Tibial nerve (tissue), 4 donors: ENCODE measurements at regions not wholly inside any gene's neighbourhood (a gene's known extent, or its start where the extent isn't known, plus 50 kb on each side); places are given as distances from the start of the nearest gene placed in this dataset.

Experiments
- DNase-seq, 2 donors: peaks; one replicate each; pipeline ENCODE4 v3.0.0-alpha.2; 2019; ENCODE audit warnings: low spot score in 2 of 2
- H3K27ac ChIP-seq, 4 donors: fragments of 200-600 bp; sonication (generic) in 3 of 4; one replicate each; pipeline ENCODE4 v1.5.1; 2017 to 2019; ENCODE audit warnings: mild to moderate bottlenecking in 1 of 4
- H3K27me3 ChIP-seq, 2 donors: fragments of 200-600 bp; sonication (generic) in 1 of 2; one replicate each; pipeline versions ENCODE4 v1.5.1 to v1.6.0; 2017 to 2019
- H3K36me3 ChIP-seq, 3 donors: fragments of 200-600 bp; sonication (generic); one replicate each; pipeline ENCODE4 v1.5.1; 2018 to 2019
- H3K4me1 ChIP-seq, 4 donors: fragments of 200-600 bp; sonication (generic) in 3 of 4; one replicate each; pipeline ENCODE4 v1.5.1; 2017 to 2019
- H3K4me3 ChIP-seq, 4 donors: fragments of 200-600 bp; sonication (generic) in 3 of 4; one replicate each; pipeline ENCODE4 v1.5.1; 2017 to 2019; ENCODE audit warnings: mild to moderate bottlenecking in 1 of 4, moderate library complexity in 1 of 4
- H3K9me3 ChIP-seq, 4 donors: fragments of 200-600 bp; sonication (generic) in 3 of 4; one replicate each; pipeline ENCODE4 v1.5.1; 2017 to 2019
- CTCF ChIP-seq, 5 experiments: fragments of 200-600 bp in 3 of 5; fragments of 450-650 bp in 2 of 5; sonication (generic) in 3 of 5; IDR thresholded peaks; one replicate each; pipeline ENCODE4 v1.5.1; 2016 to 2019; ENCODE audit warnings: antibody characterized with exemption in 5 of 5, mild to moderate bottlenecking in 3 of 5, moderate library complexity in 2 of 5
- EP300 ChIP-seq, 2 donors: sonication (generic); formaldehyde crosslinking; IDR thresholded peaks; one replicate each; pipeline ENCODE4 v1.6.1; 2017; ENCODE audit warnings: antibody characterized with exemption in 2 of 2, mild to moderate bottlenecking in 1 of 2
- POLR2A ChIP-seq, 2 donors: fragments of 450-650 bp; IDR thresholded peaks; one replicate each; pipeline ENCODE4 v1.6.1; 2017; ENCODE audit warnings: antibody characterized with exemption in 2 of 2, mild to moderate bottlenecking in 2 of 2, moderate library complexity in 2 of 2
- WGBS, 2 donors: methylation state at CpG; one replicate each; pipeline ENCODE4 v1.1.5; 2018; 5-methylcytosine and 5-hydroxymethylcytosine counted together

- H3K4me3 ChIP-seq: no peak overlapping the region
- H3K9me3 ChIP-seq: no peaks in the 10 kb centered on the region
- no peaks in the 10 kb centered on the region for H3K36me3 ChIP-seq
- no peaks in the 10 kb centered on the region for H3K27me3 ChIP-seq
- 70 to 72% methylated on average over 1 of the region's 1 CpG for WGBS, 2 donors
- no peak overlapping the region for H3K27ac ChIP-seq
- TF ChIP-seq EP300 (IDR thresholded peaks at IDR 0.05) (no peak), POLR2A (IDR thresholded peaks at IDR 0.05) (no peak), CTCF (IDR thresholded peaks at IDR 0.05) (no peak)
- no peaks in the 10 kb centered on the region for H3K4me1 ChIP-seq
- no peak for DNase-seq
Measured at GRCh38 chr13:90673746-90674145, 673.7 kb upstream of the MIR17HG start.

DNA sequence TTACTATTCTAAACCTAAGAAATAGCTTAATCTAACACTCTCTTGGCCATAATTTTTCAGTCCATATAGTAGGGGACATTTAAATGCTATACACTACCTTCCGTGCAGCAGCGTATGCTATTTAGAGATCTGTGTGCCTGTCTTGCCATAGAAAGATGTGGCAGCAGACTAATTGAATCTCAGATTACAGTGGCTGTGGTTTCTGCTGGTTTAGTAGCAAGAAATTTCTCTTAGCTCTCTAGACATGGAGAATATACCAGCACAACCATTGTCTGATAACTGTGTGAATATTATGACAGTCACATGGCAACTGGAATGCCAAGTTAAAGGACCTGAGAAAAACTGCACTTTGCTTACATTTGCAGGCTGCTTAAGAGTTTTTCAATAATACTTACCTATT is 672.4 kb upstream of the MIR17HG start:
- Histone ChIP-seq H3K4me1 (no peaks in the 10 kb centered on the region), H3K27me3 (no peaks in the 10 kb centered on the region), H3K36me3 (no peaks in the 10 kb centered on the region), H3K4me3 (no peak overlapping the region), H3K9me3 (no peaks in the 10 kb centered on the region), H3K27ac (no peak overlapping the region)
- no peak for DNase-seq
- 92 to 94% methylated on average over 2 of the region's 2 CpGs for WGBS, 2 donors
- TF ChIP-seq EP300 (IDR thresholded peaks at IDR 0.05) (no peak), CTCF (IDR thresholded peaks at IDR 0.05) (no peak), POLR2A (IDR thresholded peaks at IDR 0.05) (no peak)

DNA sequence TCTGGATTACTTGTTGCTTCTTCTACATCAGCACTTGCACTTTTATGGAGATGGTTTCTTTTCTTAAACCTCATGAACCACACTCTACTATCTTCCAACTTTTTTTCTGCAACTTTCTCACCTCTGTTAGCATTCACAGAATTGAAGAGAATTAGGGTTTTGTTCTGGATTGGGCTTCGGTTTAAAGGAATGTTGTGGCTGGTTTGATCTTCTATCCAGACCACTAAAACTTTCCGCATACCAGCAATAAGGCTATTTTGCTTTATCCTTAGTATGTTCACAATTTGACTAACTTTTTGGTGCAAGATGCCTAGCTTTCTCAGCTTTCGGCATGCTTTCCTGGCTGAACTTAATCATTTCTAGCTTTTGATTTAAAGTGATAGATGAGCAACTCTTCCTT is 666.7 kb upstream of the MIR17HG start:
- Histone ChIP-seq H3K27ac (no peak overlapping the region), H3K4me3 (no peak overlapping the region), H3K36me3 (no peaks in the 10 kb centered on the region), H3K9me3 (no peaks in the 10 kb centered on the region), H3K4me1 (no peaks in the 10 kb centered on the region), H3K27me3 (no peaks in the 10 kb centered on the region)
- 61 to 79% methylated on average over 3 of the region's 3 CpGs for WGBS, 2 donors
- no peak for DNase-seq
- no peak for TF ChIP-seq CTCF (IDR thresholded peaks at IDR 0.05)
- TF ChIP-seq EP300 (IDR thresholded peaks at IDR 0.05): no peak
- no peak for TF ChIP-seq POLR2A (IDR thresholded peaks at IDR 0.05)

DNA sequence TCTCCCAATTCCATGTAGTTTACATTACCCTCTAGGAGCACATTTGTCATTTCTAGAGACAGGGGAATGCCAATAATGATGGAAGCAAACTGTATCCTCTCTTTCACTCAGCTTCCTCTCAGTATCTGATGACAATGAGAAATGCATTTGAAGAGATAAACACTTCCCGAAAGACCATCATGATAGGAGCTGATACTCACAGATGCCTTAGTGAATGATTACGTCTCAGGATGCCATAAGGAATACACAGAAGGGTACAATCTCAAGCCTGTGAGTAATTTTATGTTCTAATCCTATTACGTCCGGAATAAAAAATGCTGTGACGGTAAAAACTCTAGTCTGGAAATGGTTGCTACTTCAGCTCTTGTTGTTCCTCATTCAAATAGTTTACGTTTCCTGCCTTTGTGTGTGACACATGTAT is 663.8 kb upstream of the MIR17HG start:
- H3K27me3 ChIP-seq: no peaks in the 10 kb centered on the region
- 86 to 89% methylated on average over 6 of the region's 6 CpGs for WGBS, 2 donors
- DNase-seq: no peak

GRCh38 chr13:90686442-90686841 is 661.0 kb upstream of the MIR17HG start:
- TF ChIP-seq EP300 (IDR thresholded peaks at IDR 0.05) (no peak), CTCF (IDR thresholded peaks at IDR 0.05) (no peak), POLR2A (IDR thresholded peaks at IDR 0.05) (no peak)
- Histone ChIP-seq H3K36me3 (no peaks in the 10 kb centered on the region), H3K27ac (no peak overlapping the region), H3K4me1 (no peaks in the 10 kb centered on the region), H3K9me3 (no peaks in the 10 kb centered on the region), H3K27me3 (no peaks in the 10 kb centered on the region), H3K4me3 (no peak overlapping the region)
- WGBS, 2 donors: 65 to 66% methylated on average over 3 of the region's 3 CpGs
- no peak for DNase-seq

More for the DNA sequence above, 663.8 kb upstream of the MIR17HG start:
- no peaks in the 10 kb centered on the region for H3K9me3 ChIP-seq
- H3K4me3 ChIP-seq: no peak overlapping the region
- H3K27ac ChIP-seq: no peak overlapping the region
- no peaks in the 10 kb centered on the region for H3K36me3 ChIP-seq
- H3K4me1 ChIP-seq: no peaks in the 10 kb centered on the region
- TF ChIP-seq CTCF (IDR thresholded peaks at IDR 0.05) (no peak), EP300 (IDR thresholded peaks at IDR 0.05) (no peak), POLR2A (IDR thresholded peaks at IDR 0.05) (no peak)
